ENCODE measurements at regions not wholly inside any gene's neighbourhood (a gene's known extent, or its start where the extent isn't known, plus 50 kb on each side); places are given as distances from the start of the nearest gene placed in this dataset.

GRCh38 chr1:57711326-57711725 lies 287.5 kb upstream of the DAB1 start:
- no peak for TF ChIP-seq CTCF (IDR thresholded peaks at IDR 0.05)
- TF ChIP-seq POLR2A (IDR thresholded peaks at IDR 0.05) = no peak
